HCT116 (cell line): ENCODE measurements at regions not wholly inside any gene's neighbourhood (a gene's known extent, or its start where the extent isn't known, plus 50 kb on each side); places are given as distances from the start of the nearest gene placed in this dataset.

Experiments used
- ATAC-seq: fragments of 200-7000 bp; cut with Tn5 transposase; 2 replicates; pipeline ENCODE4 v1.9.1; 2020; ENCODE audit warnings: mild to moderate bottlenecking, moderate library complexity
- BruUV-seq: library from RNA; stranded (reverse); fragments of 400-500 nt; replicated peaks from 2 replicates; lab custom pipeline; 2021; lab: Mats Ljungman, UMichigan
- CTCF ChIA-PET: fragments of 300-600 bp; sonication (Branson Sonifier 250); formaldehyde crosslinking; loops from one replicate; lab custom pipeline; 2021; ENCODE audit warnings: antibody characterized with exemption; lab: Charles Lee
- POLR2A ChIA-PET: fragments of 300-600, 350-600 bp; sonication (Branson Sonifier 250); formaldehyde crosslinking; loops from one replicate; lab custom pipeline; 2021; ENCODE audit warnings: antibody characterized with exemption; lab: Charles Lee
- RAD21 ChIA-PET, 2 experiments: fragments of 300-600 bp; sonication (Branson Sonifier 250); formaldehyde crosslinking; loops; one replicate each; lab custom pipeline; 2023; ENCODE audit warnings: low total read pairs in 2 of 2; ENCODE audit not compliant: uncharacterized antibody in 2 of 2, unreplicated experiment in 2 of 2, low non-redundant PET in 1 of 2; lab: Charles Lee
- DNase-seq: peaks from one replicate; pipeline ENCODE4 v3.0.0-alpha.2; 2010; ENCODE audit warnings: low read depth, low spot score
- H2AFZ ChIP-seq: fragments of 200-600 bp; shearing (Covaris generic), sonication (generic); 2 replicates; pipeline ENCODE4 v1.6.1; 2017; ENCODE audit warnings: low read depth, mixed run types, mixed read lengths, antibody characterized with exemption, low read length; ENCODE audit not compliant: poor library complexity, severe bottlenecking
- H3K27ac ChIP-seq: 2 replicates; pipeline ENCODE4 v1.5.1; 2012; ENCODE audit warnings: low read depth, low read length
- H3K27me3 ChIP-seq: fragments of 200-600 bp; sonication (generic); 2 replicates; pipeline ENCODE4 v1.6.1; 2016; ENCODE audit warnings: mixed run types, low read length, mixed read lengths; ENCODE audit not compliant: insufficient read depth
- H3K36me3 ChIP-seq, 2 experiments: fragments of 200-500 bp in 1 of 2; fragments of 200-600 bp in 1 of 2; sonication (Bioruptor generic) in 1 of 2; sonication (generic) in 1 of 2; 2 replicates each; pipeline versions ENCODE4 v1.5.1 to v1.6.1; 2014 to 2016; ENCODE audit warnings: low read length in 2 of 2, inconsistent platforms in 1 of 2, mixed read lengths in 1 of 2, mixed run types in 1 of 2; ENCODE audit not compliant: insufficient read depth in 2 of 2, control insufficient read depth in 1 of 2
- H3K4me1 ChIP-seq, 2 experiments: fragments of 200-600 bp in 1 of 2; sonication (generic) in 1 of 2; 2 replicates each; pipeline versions ENCODE4 v1.5.1 to v1.6.1; 2012 to 2017; ENCODE audit warnings: low read length in 2 of 2, inconsistent platforms in 1 of 2, mild to moderate bottlenecking in 1 of 2, mixed read lengths in 1 of 2, mixed run types in 1 of 2, moderate library complexity in 1 of 2; ENCODE audit not compliant: insufficient read depth in 2 of 2, control insufficient read depth in 1 of 2
- H3K4me2 ChIP-seq: fragments of 200-600 bp; sonication (generic); 2 replicates; pipeline ENCODE4 v1.6.1; 2017; ENCODE audit warnings: mixed run types, low read length, mixed read lengths
- H3K4me3 ChIP-seq, 2 experiments: fragments of 200-600 bp in 1 of 2; sonication (generic) in 1 of 2; replicated peaks in 1 of 2; 2 replicates each; pipeline ENCODE4 v1.5.1; 2011 to 2016; ENCODE audit warnings: low read length in 2 of 2, control low read depth in 1 of 2, low read depth in 1 of 2, mild to moderate bottlenecking in 1 of 2, mixed read lengths in 1 of 2, mixed run types in 1 of 2
- H3K79me2 ChIP-seq: fragments of 200-600 bp; sonication (generic); 2 replicates; pipeline ENCODE4 v1.6.1; 2017; ENCODE audit warnings: mild to moderate bottlenecking, mixed run types, low read length, moderate library complexity, mixed read lengths; ENCODE audit not compliant: insufficient read depth
- H3K9ac ChIP-seq: fragments of 200-600 bp; sonication (generic); 2 replicates; pipeline ENCODE4 v1.6.1; 2016; ENCODE audit warnings: low read length, mixed read lengths
- H3K9me2 ChIP-seq: fragments of 200-600 bp; sonication (generic), shearing (Covaris generic); 2 replicates; pipeline ENCODE4 v1.6.1; 2017; ENCODE audit warnings: mixed run types, mild to moderate bottlenecking, moderate library complexity; ENCODE audit not compliant: insufficient read depth
- H3K9me3 ChIP-seq, 2 experiments: fragments of 200-500 bp in 1 of 2; fragments of 200-600 bp in 1 of 2; sonication (Bioruptor generic) in 1 of 2; sonication (generic) in 1 of 2; 2 replicates each; pipeline ENCODE4 v1.6.1; 2014 to 2017; ENCODE audit warnings: low read length in 2 of 2, mixed read lengths in 2 of 2, inconsistent platforms in 1 of 2, low read depth in 1 of 2, mild to moderate bottlenecking in 1 of 2, mixed run types in 1 of 2, moderate library complexity in 1 of 2; ENCODE audit not compliant: control insufficient read depth in 1 of 2, insufficient read depth in 1 of 2
- H4K20me1 ChIP-seq: fragments of 200-600 bp; sonication (generic), shearing (Covaris generic); 2 replicates; pipeline ENCODE4 v1.6.1; 2017; ENCODE audit warnings: mixed run types, mild to moderate bottlenecking, moderate library complexity; ENCODE audit not compliant: insufficient read depth
- CBX3 ChIP-seq: IDR thresholded peaks from 2 replicates; pipeline ENCODE4 v1.6.1; 2012; ENCODE audit warnings: low read depth
- CEBPB ChIP-seq: IDR thresholded peaks from 2 replicates; pipeline ENCODE4 v1.6.1; 2012; ENCODE audit warnings: low read depth
- EGR1 ChIP-seq: IDR thresholded peaks from 2 replicates; pipeline ENCODE4 v1.6.1; 2012; ENCODE audit warnings: low read depth
- ELF1 ChIP-seq: IDR thresholded peaks from 2 replicates; pipeline ENCODE4 v1.6.1; 2012; ENCODE audit warnings: low read depth, borderline replicate concordance
- EZH2 ChIP-seq: fragments of 200-600 bp; sonication (generic); IDR thresholded peaks from 2 replicates; pipeline ENCODE4 v1.6.1; 2017; ENCODE audit warnings: antibody characterized with exemption, mixed run types
- EZH2phosphoT487 ChIP-seq: fragments of 200-600 bp; IDR thresholded peaks from 2 replicates; pipeline ENCODE4 v1.6.1; 2018; ENCODE audit warnings: antibody characterized with exemption, borderline replicate concordance
- JUND ChIP-seq: IDR thresholded peaks from 2 replicates; pipeline ENCODE4 v1.6.1; 2012
- POLR2A ChIP-seq: IDR thresholded peaks from 2 replicates; pipeline ENCODE4 v1.7.0; 2011; ENCODE audit warnings: borderline replicate concordance; ENCODE audit not compliant: insufficient read depth, insufficient read length; ENCODE audit errors: extremely low read depth
- RAD21 ChIP-seq: IDR thresholded peaks from 2 replicates; pipeline ENCODE4 v1.6.1; 2012; ENCODE audit warnings: low read depth, mild to moderate bottlenecking
- SIN3A ChIP-seq: IDR thresholded peaks from 2 replicates; pipeline ENCODE4 v1.6.1; 2012; ENCODE audit warnings: low read depth
- SRF ChIP-seq: IDR thresholded peaks from 2 replicates; pipeline ENCODE4 v1.6.1; 2012; ENCODE audit warnings: low read depth
- YY1 ChIP-seq: IDR thresholded peaks from 2 replicates; pipeline ENCODE4 v1.6.1; 2011; ENCODE audit warnings: low read length, low read depth, moderate library complexity, mild to moderate bottlenecking; ENCODE audit not compliant: insufficient replicate concordance; ENCODE audit errors: extremely low read depth
- ZNF274 ChIP-seq: fragments of 200-500 bp; sonication (Bioruptor generic); IDR thresholded peaks from 2 replicates; pipeline ENCODE4 v1.6.1; 2014; ENCODE audit warnings: mild to moderate bottlenecking, low read depth, low read length, inconsistent platforms
- intact Hi-C: fragments of 100-400 bp; cut with micrococcal nuclease; formaldehyde crosslinking; loops from 2 replicates; pipeline ENCODE4 v1.10.0; 2022
- TF ChIP-seq, protein P1 (sequence below): IDR thresholded peaks from 2 replicates; pipeline ENCODE4 v1.6.1; 2012
- TF ChIP-seq, protein P2 (sequence below): IDR thresholded peaks from 2 replicates; pipeline ENCODE4 v1.6.1; 2012
- TF ChIP-seq, protein P3 (sequence below): IDR thresholded peaks from 2 replicates; pipeline ENCODE4 v1.6.1; 2011; ENCODE audit warnings: mild to moderate bottlenecking, low read length, moderate library complexity; ENCODE audit not compliant: insufficient replicate concordance; ENCODE audit errors: extremely low read depth

DNA sequence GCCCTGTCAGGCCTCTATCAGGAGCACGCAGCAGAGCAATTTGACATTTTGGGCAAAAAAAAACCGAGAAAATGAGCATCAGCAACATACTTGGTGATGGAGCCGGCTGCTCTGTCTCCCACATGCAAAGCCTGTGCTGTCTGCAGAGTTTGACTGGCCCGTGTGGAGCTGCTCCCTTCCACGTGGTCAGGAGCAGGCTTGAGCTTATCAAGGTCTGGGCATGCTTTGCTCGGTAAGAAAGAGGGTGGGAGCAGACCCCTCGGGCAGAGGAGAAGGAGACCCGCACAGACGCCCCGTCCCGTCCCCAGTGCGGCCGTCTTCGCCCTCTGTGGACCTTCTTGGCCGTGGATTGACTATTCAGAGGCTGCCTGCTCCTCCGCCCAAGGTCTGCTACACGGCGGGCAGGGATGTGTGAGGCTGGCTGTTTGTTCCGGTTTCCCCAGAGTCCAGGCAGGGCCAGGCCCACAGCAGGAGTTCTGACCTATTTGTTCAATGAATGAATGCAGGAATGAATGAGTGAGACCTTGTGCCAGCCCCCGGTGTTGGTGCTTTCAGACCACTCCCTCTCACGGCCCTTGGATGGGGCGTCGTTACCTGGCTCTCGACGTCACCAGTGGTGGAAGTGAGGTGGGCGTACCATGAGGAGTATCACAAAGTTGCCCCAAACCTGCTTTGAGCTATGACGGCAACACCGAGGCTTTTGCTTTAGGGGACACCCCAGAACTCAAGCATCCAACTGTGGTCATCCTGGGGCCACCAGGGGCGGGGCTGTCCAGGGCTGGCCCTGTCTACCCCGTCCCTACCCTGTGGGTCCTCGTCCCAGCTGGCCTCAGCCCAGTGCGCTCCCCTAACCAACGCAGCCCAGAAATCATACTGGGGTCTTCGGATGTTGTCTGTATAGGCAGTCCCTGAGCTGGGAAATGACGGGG is 54.7 kb upstream of the ADRA2C start (continued):
- TF ChIP-seq EZH2phosphoT487 (no peak), ZNF274 (no peak), ELF1 (no peak), CBX3 (no peak)
- TF ChIP-seq, protein P1, sequence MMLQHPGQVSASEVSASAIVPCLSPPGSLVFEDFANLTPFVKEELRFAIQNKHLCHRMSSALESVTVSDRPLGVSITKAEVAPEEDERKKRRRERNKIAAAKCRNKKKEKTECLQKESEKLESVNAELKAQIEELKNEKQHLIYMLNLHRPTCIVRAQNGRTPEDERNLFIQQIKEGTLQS, result no peak

- BruUV-seq, result no TSS peak
- intact Hi-C loops, result no loop called here
- no peak overlapping the region for H2AFZ ChIP-seq
- DNase-seq (no peak), ATAC-seq (no peak)
- TF ChIP-seq SIN3A, result no peak
- no peak for TF ChIP-seq CEBPB
- TF ChIP-seq ZNF274, result no peak
- no peak for TF ChIP-seq JUND
- TF ChIP-seq, protein P1, result no peak
- TF ChIP-seq SRF, result no peak
- TF ChIP-seq EGR1, result no peak
- TF ChIP-seq POLR2A, result no peak
- TF ChIP-seq EZH2, result no peak
- TF ChIP-seq, protein P2, sequence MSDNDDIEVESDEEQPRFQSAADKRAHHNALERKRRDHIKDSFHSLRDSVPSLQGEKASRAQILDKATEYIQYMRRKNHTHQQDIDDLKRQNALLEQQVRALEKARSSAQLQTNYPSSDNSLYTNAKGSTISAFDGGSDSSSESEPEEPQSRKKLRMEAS, result no peak
- TF ChIP-seq, protein P3, sequence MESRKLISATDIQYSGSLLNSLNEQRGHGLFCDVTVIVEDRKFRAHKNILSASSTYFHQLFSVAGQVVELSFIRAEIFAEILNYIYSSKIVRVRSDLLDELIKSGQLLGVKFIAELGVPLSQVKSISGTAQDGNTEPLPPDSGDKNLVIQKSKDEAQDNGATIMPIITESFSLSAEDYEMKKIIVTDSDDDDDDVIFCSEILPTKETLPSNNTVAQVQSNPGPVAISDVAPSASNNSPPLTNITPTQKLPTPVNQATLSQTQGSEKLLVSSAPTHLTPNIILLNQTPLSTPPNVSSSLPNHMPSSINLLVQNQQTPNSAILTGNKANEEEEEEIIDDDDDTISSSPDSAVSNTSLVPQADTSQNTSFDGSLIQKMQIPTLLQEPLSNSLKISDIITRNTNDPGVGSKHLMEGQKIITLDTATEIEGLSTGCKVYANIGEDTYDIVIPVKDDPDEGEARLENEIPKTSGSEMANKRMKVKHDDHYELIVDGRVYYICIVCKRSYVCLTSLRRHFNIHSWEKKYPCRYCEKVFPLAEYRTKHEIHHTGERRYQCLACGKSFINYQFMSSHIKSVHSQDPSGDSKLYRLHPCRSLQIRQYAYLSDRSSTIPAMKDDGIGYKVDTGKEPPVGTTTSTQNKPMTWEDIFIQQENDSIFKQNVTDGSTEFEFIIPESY, result no peak
- no peak for TF ChIP-seq RAD21
- TF ChIP-seq YY1, result no peak
- TF ChIP-seq CBX3, result no peak
- TF ChIP-seq ELF1, result no peak
- no peaks in the 10 kb centered on the region for H3K79me2 ChIP-seq
- ChIA-PET POLR2A (no interaction called here), CTCF (no interaction called here), RAD21 (no interaction called here)
- no peaks in the 10 kb centered on the region for H4K20me1 ChIP-seq
- no peak overlapping the region for H3K4me2 ChIP-seq
- no peaks in the 10 kb centered on the region for H3K36me3 ChIP-seq
- no peaks in the 10 kb centered on the region for H3K4me1 ChIP-seq
- no peaks in the 10 kb centered on the region for H3K27me3 ChIP-seq
- H3K9me2 ChIP-seq, result no peaks in the 10 kb centered on the region
- H3K4me3 ChIP-seq, result no peak overlapping the region
- H3K9ac ChIP-seq, result no peak overlapping the region
- H3K27ac ChIP-seq, result no peak overlapping the region
- no peaks in the 10 kb centered on the region for H3K9me3 ChIP-seq
These were observed 55.6 kb upstream of the ADRA2C start for GRCh38 chr4:3710451-3711182.
